T-helper 2 cell treated with Interferon-gamma antibody and Interleukin-4, amounts not matched to agents 5 μg/mL and 100 μg/mL, for 36 hours (primary cell): ENCODE measurements at regions not wholly inside any gene's neighbourhood (a gene's known extent, or its start where the extent isn't known, plus 50 kb on each side); places are given as distances from the start of the nearest gene placed in this dataset.
"Not testable (repeated sequence)": the region's sequence is repeated elsewhere in the genome, so short reads cannot be mapped to it uniquely, and the experiment has no call there.

Source experiments
- DNase-seq: peaks from one replicate; pipeline ENCODE4 v3.0.0; 2021; ENCODE audit warnings: low spot score
- H3K27ac Mint-ChIP-seq: one replicate; pipeline ENCODE4 v1.8.0; 2021; ENCODE audit warnings: mild to moderate bottlenecking, mixed read lengths
- H3K27me3 Mint-ChIP-seq: one replicate; pipeline ENCODE4 v1.8.0; 2021; ENCODE audit warnings: low read depth, mixed read lengths
- H3K36me3 Mint-ChIP-seq: one replicate; pipeline ENCODE4 v1.8.0; 2021; ENCODE audit warnings: low read depth, mixed read lengths
- H3K4me1 Mint-ChIP-seq: one replicate; pipeline ENCODE4 v1.8.0; 2021; ENCODE audit warnings: low read depth, mixed read lengths
- H3K4me3 Mint-ChIP-seq: one replicate; pipeline ENCODE4 v1.8.0; 2022; ENCODE audit warnings: mild to moderate bottlenecking, moderate library complexity, mixed read lengths
- H3K9me3 Mint-ChIP-seq: one replicate; pipeline ENCODE4 v1.8.0; 2021; ENCODE audit warnings: mixed read lengths

DNA sequence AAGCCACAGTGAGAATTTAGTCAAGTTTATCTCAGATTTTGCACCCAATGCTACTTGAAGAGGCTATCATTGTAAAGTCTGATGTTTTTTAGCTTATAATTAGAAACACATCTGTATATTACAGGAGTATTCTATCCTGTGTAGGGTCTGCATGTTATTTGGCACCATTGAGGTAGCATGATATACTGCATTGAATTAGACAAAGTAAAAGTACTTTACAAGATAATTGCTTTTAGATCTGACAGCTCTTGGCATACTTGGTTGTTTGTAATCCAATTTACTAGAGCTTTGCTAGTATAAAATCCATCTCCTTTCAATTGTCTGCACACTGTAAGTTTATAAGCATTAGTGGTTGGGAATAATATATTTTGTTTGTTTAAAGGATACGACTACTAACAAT, 714.3 kb downstream of the ANKRD7 start:
- Mint-ChIP-seq H3K27me3 (no peaks in the 10 kb centered on the region), H3K4me1 (no peaks in the 10 kb centered on the region), H3K27ac (no peak overlapping the region), H3K9me3 (no peaks in the 10 kb centered on the region), H3K36me3 (no peaks in the 10 kb centered on the region), H3K4me3 (no peak overlapping the region)
- no peak for DNase-seq

DNA sequence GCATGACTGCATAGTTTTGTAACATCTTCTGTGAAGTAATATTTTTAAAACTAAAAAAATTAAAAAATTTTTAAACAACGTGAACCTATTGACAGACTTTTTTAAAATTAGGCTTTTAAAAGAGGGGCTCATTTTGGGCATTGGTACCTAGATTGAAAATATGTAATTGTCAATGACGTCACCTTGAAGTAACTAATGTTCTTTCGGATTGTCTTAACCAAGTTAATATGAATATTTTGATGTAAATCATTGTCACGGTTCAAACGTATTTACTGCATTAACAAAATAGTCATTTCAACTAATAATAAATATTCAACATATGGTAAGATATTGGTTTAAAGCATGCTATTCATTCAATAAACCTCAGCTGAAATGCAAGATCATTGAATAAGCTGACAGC, 719.8 kb downstream of the ANKRD7 start:
- no peak overlapping the region for H3K4me3 Mint-ChIP-seq
- no peaks in the 10 kb centered on the region for H3K4me1 Mint-ChIP-seq
- no peaks in the 10 kb centered on the region for H3K9me3 Mint-ChIP-seq
- H3K27ac Mint-ChIP-seq: no peak overlapping the region
- DNase-seq: no peak
- H3K27me3 Mint-ChIP-seq: no peaks in the 10 kb centered on the region
- no peaks in the 10 kb centered on the region for H3K36me3 Mint-ChIP-seq

DNA sequence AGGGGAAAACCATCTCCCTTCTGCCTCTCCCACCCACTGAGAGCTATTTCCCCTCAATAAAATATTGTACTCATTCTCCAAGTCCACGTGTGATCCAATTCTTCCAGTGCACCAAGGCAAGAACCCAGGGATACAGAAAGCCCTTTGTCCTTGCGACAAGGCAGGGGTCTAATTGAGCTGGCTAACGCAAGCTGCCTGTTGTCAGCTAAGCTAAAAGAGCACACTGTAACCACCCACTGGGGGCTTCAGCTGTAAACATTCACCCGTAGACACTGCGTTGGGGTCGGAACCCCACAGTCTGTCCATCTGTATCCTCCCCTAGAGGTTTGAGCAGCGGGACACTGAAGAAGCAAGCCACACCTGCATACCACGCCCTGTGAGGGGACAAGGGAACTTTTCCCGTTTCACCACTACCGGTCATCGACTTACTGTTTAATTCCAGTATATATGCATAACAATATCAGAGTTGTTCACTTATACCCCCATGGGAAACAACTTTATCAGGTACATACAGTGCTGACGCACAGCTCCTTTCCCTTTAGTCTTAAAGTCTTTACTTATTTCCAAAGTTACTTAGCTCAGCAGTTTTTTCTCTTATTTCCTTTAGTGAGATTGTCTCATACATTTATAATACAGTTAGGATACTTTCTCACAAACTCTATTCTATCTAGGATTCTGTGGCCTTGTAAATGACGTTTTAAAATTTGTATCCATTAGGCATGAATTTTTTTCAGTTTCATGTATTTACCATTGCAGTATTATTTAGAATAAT, 721.6 kb downstream of the ANKRD7 start:
- H3K27me3 Mint-ChIP-seq: no peaks in the 10 kb centered on the region
- no peak for DNase-seq
- no peaks in the 10 kb centered on the region for H3K4me1 Mint-ChIP-seq
- no peaks in the 10 kb centered on the region for H3K9me3 Mint-ChIP-seq
- no peaks in the 10 kb centered on the region for H3K36me3 Mint-ChIP-seq
- H3K4me3 Mint-ChIP-seq: no peak overlapping the region
- H3K27ac Mint-ChIP-seq: no peak overlapping the region

DNA sequence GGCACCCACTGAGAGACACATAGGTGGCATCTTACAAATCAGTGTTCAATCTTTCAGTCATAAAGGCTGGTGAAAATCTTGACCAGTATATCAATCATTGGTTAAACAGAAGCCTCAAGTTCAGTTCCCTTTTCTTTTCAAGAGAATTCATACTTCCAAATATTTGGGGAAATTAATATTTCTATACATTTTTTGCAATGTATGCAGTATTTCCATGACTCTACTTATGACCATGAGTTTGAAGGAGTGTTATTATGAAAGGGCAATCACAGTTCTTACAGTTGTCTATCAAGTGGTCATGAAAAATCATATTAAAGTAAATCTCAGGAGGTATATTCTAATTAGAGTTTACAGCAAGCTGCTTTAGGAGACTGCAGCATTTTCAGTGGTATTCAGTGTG, 724.0 kb downstream of the ANKRD7 start:
- peaks cover 4% of the 10 kb centered on the region for H3K9me3 Mint-ChIP-seq
- DNase-seq: no peak
- H3K27me3 Mint-ChIP-seq: no peaks in the 10 kb centered on the region
- no peak overlapping the region for H3K27ac Mint-ChIP-seq
- H3K4me1 Mint-ChIP-seq: no peaks in the 10 kb centered on the region
- H3K36me3 Mint-ChIP-seq: no peaks in the 10 kb centered on the region
- H3K4me3 Mint-ChIP-seq: no peak overlapping the region

DNA sequence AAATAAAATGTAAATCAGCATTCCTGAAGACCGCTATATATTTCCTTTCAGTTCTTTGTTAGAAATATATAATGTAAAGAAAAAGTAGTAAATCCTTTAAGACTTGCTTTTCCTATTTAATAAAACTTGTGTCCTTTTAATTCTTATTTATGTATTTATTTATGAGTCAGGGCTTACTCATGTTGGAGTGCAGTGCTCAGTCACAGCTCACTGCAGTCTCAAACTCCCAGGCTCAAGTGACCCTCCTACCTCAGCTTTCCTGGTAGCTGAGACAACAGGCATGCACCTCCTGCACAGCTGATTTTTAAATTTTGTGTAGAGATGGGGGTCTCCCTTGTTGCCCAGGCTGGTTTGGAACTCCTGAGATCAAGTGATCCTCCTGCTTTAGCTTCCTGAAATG, 724.5 kb downstream of the ANKRD7 start:
- Mint-ChIP-seq H3K27me3 (no peaks in the 10 kb centered on the region), H3K4me3 (no peak overlapping the region), H3K4me1 (no peaks in the 10 kb centered on the region), H3K27ac (no peak overlapping the region), H3K9me3 (peaks cover 4% of the 10 kb centered on the region), H3K36me3 (no peaks in the 10 kb centered on the region)
- no peak for DNase-seq

DNA sequence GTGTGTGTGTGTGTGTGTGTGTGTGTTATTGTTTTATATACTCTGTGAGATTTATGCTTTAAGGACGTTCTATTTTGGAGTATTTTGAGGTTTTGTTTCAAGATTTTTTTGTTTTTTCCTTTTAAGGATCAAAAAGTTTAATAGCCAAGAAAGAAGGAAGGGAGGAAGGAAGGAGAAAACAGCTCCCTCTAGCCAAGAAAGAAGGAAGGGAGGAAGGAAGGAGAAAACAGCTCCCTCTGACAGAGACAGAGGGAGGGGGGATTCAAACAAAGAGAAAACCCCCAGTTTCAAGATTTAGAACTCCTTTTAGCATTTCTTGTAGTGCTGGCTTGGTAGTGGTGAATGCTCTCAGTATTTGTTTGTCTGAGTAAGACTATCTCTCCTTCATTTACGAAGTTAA, 731.8 kb downstream of the ANKRD7 start:
- H3K27ac Mint-ChIP-seq, H3K27me3 Mint-ChIP-seq, H3K36me3 Mint-ChIP-seq, H3K4me1 Mint-ChIP-seq, DNase-seq, H3K9me3 Mint-ChIP-seq, H3K4me3 Mint-ChIP-seq: not testable (repeated sequence)

DNA sequence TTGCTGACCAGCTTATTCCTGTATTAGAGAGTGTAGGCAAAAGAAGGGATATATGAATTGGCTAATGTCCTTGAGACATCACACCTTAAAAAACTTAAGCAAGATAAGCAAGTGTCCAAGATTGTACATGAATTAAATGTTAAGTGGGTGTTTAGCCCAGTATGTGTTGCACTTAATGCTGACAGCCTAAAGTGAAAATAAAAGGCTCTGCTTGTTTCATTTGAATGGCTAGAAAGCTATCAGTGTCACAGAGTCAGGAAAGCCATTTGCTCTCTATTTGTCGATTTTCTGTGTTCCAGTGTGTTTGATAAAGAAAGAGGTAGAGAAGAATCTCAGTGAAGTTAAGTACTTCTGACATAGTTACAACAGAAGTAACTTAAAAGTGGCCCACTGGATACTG, 744.9 kb downstream of the ANKRD7 start:
- H3K4me3 Mint-ChIP-seq: no peak overlapping the region
- no peak for DNase-seq
- H3K4me1 Mint-ChIP-seq: no peaks in the 10 kb centered on the region
- H3K9me3 Mint-ChIP-seq: peaks cover 2% of the 10 kb centered on the region
- H3K27me3 Mint-ChIP-seq: no peaks in the 10 kb centered on the region
- H3K36me3 Mint-ChIP-seq: no peaks in the 10 kb centered on the region
- H3K27ac Mint-ChIP-seq: no peak overlapping the region

DNA sequence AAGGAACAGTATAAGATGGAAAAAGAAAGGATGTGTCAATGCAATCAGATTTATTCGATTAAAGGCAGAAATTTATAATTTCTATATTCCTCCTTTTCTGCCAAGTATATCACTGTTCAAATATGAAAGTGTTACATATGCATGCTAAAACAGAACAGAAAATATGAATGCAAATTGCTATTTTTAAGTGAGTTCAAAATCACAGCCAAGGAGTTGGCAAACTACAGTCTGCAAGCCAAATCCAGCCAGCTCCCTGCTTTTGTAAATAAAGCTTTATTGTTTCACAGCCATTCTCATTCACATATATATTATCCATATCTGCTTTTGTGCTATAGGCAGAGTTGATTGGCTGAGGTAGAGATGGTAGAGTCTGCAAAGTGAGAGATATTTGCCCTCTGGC, 747.2 kb downstream of the ANKRD7 start:
- H3K27me3 Mint-ChIP-seq: no peaks in the 10 kb centered on the region
- H3K4me3 Mint-ChIP-seq: no peak overlapping the region
- H3K27ac Mint-ChIP-seq: no peak overlapping the region
- no peaks in the 10 kb centered on the region for H3K4me1 Mint-ChIP-seq
- peaks cover 3% of the 10 kb centered on the region for H3K9me3 Mint-ChIP-seq
- no peaks in the 10 kb centered on the region for H3K36me3 Mint-ChIP-seq
- DNase-seq: no peak

DNA sequence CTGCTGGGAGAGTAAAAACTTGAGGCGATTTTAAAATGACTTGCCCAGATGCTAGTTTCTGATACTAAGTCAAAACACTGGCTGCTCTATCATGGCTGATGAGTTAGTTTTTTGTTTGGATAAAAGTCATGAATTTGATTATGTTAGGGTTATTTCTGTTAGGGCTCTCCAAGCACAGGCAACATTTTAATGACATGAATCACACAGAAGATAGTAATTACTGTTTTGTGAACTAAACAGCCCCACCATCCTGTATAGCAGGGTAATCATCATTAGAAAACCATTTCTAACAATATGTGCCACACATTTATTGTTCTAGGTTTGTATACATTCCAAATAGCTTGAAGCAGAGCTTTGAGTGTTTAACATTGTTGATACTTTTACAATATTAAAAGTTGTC, 750.3 kb downstream of the ANKRD7 start:
- Mint-ChIP-seq H3K27ac (no peak overlapping the region), H3K4me1 (no peaks in the 10 kb centered on the region), H3K36me3 (no peaks in the 10 kb centered on the region), H3K27me3 (no peaks in the 10 kb centered on the region), H3K4me3 (no peak overlapping the region), H3K9me3 (peaks cover 3% of the 10 kb centered on the region)
- no peak for DNase-seq

DNA sequence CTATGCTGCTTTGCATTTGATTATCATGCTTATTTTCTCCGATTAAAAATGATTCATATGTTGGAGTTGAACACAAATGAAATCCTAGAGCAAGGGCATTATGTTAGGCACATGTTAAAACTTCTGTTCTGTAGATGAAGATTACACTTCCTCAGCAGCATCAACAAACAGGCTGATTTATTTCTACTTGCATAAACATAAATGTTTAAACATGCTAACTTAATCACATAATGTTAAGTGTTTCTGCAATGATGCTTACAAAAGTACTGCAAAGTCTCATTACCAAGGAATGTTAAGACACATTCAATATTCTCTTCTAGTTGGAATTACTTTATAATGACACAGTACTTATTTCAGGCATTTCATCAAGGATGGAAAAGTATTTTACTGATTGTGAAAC, 770.8 kb downstream of the ANKRD7 start:
- H3K9me3 Mint-ChIP-seq: peaks cover 8% of the 10 kb centered on the region
- no peak for DNase-seq
- H3K27me3 Mint-ChIP-seq: no peaks in the 10 kb centered on the region

DNA sequence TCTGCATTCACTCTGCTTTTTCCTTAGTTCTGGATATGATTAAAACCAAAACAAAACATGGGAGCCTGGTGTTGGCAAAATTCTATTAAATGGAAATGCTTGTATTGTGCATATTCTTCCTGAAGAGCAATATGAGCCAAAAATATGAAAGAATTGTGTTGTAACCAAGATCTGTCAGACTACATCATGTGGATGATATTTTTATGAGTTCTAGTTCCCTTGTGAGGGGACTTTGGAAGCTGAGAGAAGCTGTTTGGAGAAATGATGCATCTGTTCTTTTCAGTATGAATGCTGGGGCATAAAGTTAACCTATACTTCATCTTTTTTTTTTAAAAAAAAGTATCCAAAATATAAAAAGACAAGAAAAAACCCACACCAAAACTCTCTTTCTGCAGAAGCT, 782.7 kb downstream of the ANKRD7 start:
- Mint-ChIP-seq H3K4me3 (no peak overlapping the region), H3K27me3 (no peaks in the 10 kb centered on the region), H3K27ac (no peak overlapping the region), H3K36me3 (no peaks in the 10 kb centered on the region), H3K9me3 (peaks cover 4% of the 10 kb centered on the region), H3K4me1 (no peaks in the 10 kb centered on the region)
- no peak for DNase-seq

More for the DNA sequence above, 770.8 kb downstream of the ANKRD7 start:
- no peak overlapping the region for H3K4me3 Mint-ChIP-seq
- H3K27ac Mint-ChIP-seq: no peak overlapping the region
- H3K4me1 Mint-ChIP-seq: no peaks in the 10 kb centered on the region
- no peaks in the 10 kb centered on the region for H3K36me3 Mint-ChIP-seq

DNA sequence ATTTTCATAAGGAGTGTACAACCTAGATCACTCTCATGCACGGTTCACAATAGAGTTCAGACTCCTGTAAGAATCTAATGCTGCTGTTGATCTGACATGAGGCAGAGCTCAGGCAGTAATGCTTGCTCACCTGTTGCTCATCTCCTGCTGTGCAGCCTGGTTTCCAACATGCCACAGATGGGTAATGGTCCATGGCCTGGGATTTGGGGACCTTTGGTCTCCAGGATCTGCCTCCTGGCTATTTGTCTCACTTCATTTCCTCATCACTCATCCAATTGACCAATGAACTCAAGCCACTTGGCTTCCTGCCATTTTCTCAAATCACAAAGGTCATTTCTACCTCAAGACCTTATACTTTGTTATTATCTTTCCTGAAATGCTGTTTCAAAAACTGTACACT, 786.1 kb downstream of the ANKRD7 start:
- no peaks in the 10 kb centered on the region for H3K4me1 Mint-ChIP-seq
- no peak overlapping the region for H3K4me3 Mint-ChIP-seq
- no peak overlapping the region for H3K27ac Mint-ChIP-seq
- no peaks in the 10 kb centered on the region for H3K27me3 Mint-ChIP-seq
- no peak for DNase-seq
- H3K9me3 Mint-ChIP-seq: peaks cover 4% of the 10 kb centered on the region
- no peaks in the 10 kb centered on the region for H3K36me3 Mint-ChIP-seq

DNA sequence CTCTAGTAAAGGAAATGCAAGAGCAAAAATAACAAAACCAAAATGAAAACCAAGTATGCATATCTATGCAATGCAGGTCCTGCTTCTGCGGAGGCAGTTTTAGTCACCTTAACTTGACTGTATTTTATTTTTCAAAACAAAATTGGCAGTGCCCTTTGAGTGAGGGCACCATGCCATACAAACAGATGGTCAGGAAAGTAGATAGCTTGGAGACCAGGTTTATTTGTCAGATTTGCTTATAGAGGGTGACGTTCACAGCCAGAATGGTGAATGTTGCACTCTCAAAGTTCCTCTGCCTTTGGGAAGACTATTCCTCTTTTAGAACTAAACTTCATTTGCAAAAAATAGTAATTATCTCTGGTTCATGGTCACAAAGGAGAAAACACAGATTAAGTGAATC, 801.9 kb downstream of the ANKRD7 start:
- Mint-ChIP-seq H3K27me3 (no peaks in the 10 kb centered on the region), H3K9me3 (peaks cover 9% of the 10 kb centered on the region), H3K36me3 (no peaks in the 10 kb centered on the region), H3K27ac (no peak overlapping the region), H3K4me3 (no peak overlapping the region), H3K4me1 (no peaks in the 10 kb centered on the region)
- DNase-seq: no peak

DNA sequence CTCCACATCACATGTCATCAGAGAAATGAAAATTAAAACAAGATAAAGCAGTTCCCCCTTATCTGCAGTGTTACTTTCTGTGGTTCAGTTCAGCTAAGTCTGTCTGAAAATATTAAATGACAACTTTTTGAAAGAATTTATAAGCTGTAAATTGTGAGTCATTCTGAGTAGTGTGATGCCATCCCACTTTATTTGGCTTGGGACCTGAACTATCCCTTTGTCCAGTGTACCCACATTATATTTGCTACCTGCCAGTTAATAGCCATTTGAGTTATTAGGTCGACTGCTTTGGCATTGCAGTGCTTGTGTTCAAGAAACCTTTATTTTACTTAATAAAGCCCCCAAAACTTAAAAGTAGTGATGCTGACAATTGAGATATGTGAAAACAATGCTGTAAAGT, 804.2 kb downstream of the ANKRD7 start:
- no peak for DNase-seq
- H3K9me3 Mint-ChIP-seq: peaks cover 13% of the 10 kb centered on the region
- no peak overlapping the region for H3K27ac Mint-ChIP-seq
- H3K27me3 Mint-ChIP-seq: no peaks in the 10 kb centered on the region
- no peaks in the 10 kb centered on the region for H3K36me3 Mint-ChIP-seq
- H3K4me3 Mint-ChIP-seq: no peak overlapping the region
- no peaks in the 10 kb centered on the region for H3K4me1 Mint-ChIP-seq

DNA sequence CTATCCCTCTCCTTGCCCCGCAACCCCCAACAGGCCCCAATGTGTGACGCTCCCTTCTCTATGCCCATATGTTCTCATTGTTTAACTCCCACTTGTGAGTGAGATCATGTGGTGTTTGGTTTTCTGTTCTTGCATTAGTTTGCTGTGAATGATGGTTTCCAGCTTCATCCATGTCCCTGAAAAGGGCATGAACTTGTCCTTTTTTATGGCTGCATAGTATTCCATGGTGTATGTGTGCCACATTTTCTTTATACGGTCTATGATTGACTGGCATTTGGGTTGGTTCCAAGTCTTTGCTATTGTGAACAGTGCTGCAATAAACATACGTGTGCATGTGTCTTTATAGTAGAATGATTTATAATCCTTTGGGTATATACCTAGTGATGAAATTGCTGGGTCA, 807.6 kb downstream of the ANKRD7 start:
- H3K4me3 Mint-ChIP-seq, H3K36me3 Mint-ChIP-seq, DNase-seq, H3K4me1 Mint-ChIP-seq, H3K27me3 Mint-ChIP-seq, H3K27ac Mint-ChIP-seq: not testable (repeated sequence)
- peaks cover 14% of the 10 kb centered on the region for H3K9me3 Mint-ChIP-seq
